Activated naive CD4-positive, alpha-beta T cell treated with anti-CD3 and anti-CD28 coated beads, Interleukin-2, amount 50 U/mL, for 72 hours (primary cell): ENCODE measurements at regions not wholly inside any gene's neighbourhood (a gene's known extent, or its start where the extent isn't known, plus 50 kb on each side); places are given as distances from the start of the nearest gene placed in this dataset.

Experiments
- ATAC-seq, 2 donors: fragments of 150-1000 bp; cut with Tn5 transposase; 2 replicates each; pipeline ENCODE4 v1.10.0; 2021; ENCODE audit warnings: mild to moderate bottlenecking in 2 of 2, moderate library complexity in 2 of 2
- DNase-seq, 2 donors: peaks; one replicate each; pipeline ENCODE4 v3.0.0; 2021 to 2022; ENCODE audit warnings: low spot score in 2 of 2
- H3K27ac Mint-ChIP-seq, 2 donors: one replicate each; pipeline ENCODE4 v1.8.0; 2022; ENCODE audit warnings: mild to moderate bottlenecking in 2 of 2, mixed read lengths in 2 of 2
- H3K36me3 Mint-ChIP-seq, 2 donors: one replicate each; pipeline ENCODE4 v1.8.0; 2022; ENCODE audit warnings: mixed read lengths in 2 of 2
- H3K9me3 Mint-ChIP-seq, 2 donors: one replicate each; pipeline ENCODE4 v1.8.0; 2022; ENCODE audit warnings: mixed read lengths in 2 of 2

- ATAC-seq (no peak), DNase-seq (no peak)
- H3K36me3 Mint-ChIP-seq = peaks cover 0 to 9% of the 10 kb centered on the region in 2 donors
- H3K27ac Mint-ChIP-seq = peak overlapping the region in 1 of 2 donors; percentile 25
- no peaks in the 10 kb centered on the region for H3K9me3 Mint-ChIP-seq
Observed at GRCh38 chr6:154885214-154885613, 109.9 kb upstream of the TIAM2 start.

DNA sequence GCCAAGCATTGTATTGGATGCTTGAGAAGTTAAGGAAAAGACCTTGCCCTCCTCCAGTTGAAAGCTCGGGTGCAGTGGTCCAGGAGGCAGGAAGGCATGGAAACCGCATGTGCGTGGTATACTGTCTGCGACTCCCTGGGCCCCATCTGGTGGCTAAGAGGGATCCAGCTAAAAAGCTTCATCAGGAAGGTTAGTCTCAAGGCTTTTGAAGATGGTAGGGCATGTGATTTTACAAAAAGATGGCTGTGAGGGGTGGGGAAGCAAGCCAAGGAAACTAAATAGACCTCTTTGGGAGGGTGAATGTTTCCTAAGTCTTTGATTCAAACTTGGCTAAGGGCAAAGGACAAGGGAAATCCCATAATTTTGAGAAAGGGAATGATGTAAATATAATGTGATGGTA is 109.1 kb upstream of the TIAM2 start:
- Mint-ChIP-seq H3K36me3 (peaks cover 0 to 9% of the 10 kb centered on the region in 2 donors), H3K9me3 (no peaks in the 10 kb centered on the region), H3K27ac (peak overlapping the region in 1 of 2 donors; percentile 40)
- no peak for ATAC-seq
- DNase-seq = no peak

- no peaks in the 10 kb centered on the region for H3K9me3 Mint-ChIP-seq
- ATAC-seq (no peak), DNase-seq (no peak)
- no peak overlapping the region for H3K27ac Mint-ChIP-seq
- H3K36me3 Mint-ChIP-seq = peaks cover 0 to 9% of the 10 kb centered on the region in 2 donors
Observed at GRCh38 chr6:154886471-154886870, 108.6 kb upstream of the TIAM2 start.

GRCh38 chr6:154887051-154887450 is 108.1 kb upstream of the TIAM2 start:
- ATAC-seq (no peak), DNase-seq (no peak)
- peaks cover 0 to 9% of the 10 kb centered on the region in 2 donors for H3K36me3 Mint-ChIP-seq
- no peaks in the 10 kb centered on the region for H3K9me3 Mint-ChIP-seq
- H3K27ac Mint-ChIP-seq = no peak overlapping the region

GRCh38 chr6:154888421-154889295 is 106.5 kb upstream of the TIAM2 start:
- Mint-ChIP-seq H3K36me3 (peaks cover 0 to 9% of the 10 kb centered on the region in 2 donors), H3K9me3 (no peaks in the 10 kb centered on the region), H3K27ac (no peak overlapping the region)
- ATAC-seq (no peak), DNase-seq (no peak)

DNA sequence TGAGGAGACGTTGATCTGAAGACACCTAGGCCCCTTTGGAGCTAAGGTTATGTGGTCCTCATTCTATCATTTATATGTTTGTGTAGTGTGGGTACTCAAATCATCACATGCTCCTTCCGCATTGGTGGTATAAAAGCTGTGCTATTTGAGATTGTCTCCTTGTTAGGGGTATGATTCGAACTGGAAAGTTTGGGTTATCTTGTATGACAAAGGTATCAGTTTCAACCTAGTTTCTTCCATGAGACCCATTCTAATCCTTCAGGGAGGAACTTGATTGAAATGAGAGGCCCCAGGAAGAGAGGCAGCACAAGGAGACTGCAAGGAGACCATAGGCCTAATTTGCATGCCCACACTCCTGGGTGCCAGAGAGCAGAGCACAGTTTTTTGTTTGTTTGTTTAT is 104.2 kb upstream of the TIAM2 start:
- Mint-ChIP-seq H3K27ac (peak overlapping the region in 1 of 2 donors; percentile 46), H3K36me3 (no peaks in the 10 kb centered on the region), H3K9me3 (no peaks in the 10 kb centered on the region)
- DNase-seq = no peak
- peak; percentile 43 to 65 for ATAC-seq

DNA sequence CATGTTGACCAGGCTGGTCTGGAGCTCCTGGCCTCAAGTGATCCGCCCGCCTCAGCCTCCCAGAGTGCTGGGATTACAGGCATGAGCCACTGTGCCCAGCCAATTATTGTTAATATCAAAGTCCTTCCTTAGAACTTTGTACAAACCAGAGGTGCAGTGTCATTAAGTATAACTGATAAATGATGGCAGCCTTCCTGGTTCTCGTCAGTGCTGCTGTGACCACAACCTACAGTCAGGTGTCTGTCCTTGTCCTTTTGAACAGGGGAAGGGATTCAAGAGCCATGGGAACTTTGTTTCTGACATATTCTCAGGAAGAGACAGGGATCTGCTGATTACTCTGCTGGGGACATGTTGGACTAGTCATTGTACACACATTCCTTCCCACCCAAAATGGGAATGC is 103.2 kb upstream of the TIAM2 start:
- H3K9me3 Mint-ChIP-seq = no peaks in the 10 kb centered on the region

GRCh38 chr6:154893917-154894316 is 101.2 kb upstream of the TIAM2 start:
- ATAC-seq = no peak
- DNase-seq = no peak
- no peaks in the 10 kb centered on the region for H3K9me3 Mint-ChIP-seq
- no peaks in the 10 kb centered on the region for H3K36me3 Mint-ChIP-seq
- H3K27ac Mint-ChIP-seq = no peak overlapping the region

More for the DNA sequence above, 103.2 kb upstream of the TIAM2 start:
- Mint-ChIP-seq H3K27ac (no peak overlapping the region), H3K36me3 (no peaks in the 10 kb centered on the region)
- ATAC-seq = no peak
- no peak for DNase-seq

GRCh38 chr6:154894902-154895301 is 100.2 kb upstream of the TIAM2 start:
- Mint-ChIP-seq H3K36me3 (no peaks in the 10 kb centered on the region), H3K27ac (no peak overlapping the region), H3K9me3 (no peaks in the 10 kb centered on the region)
- no peak for ATAC-seq
- no peak for DNase-seq

GRCh38 chr6:154895841-154896240 is 99.3 kb upstream of the TIAM2 start:
- Mint-ChIP-seq H3K9me3 (no peaks in the 10 kb centered on the region), H3K27ac (no peak overlapping the region), H3K36me3 (no peaks in the 10 kb centered on the region)
- DNase-seq (no peak), ATAC-seq (no peak)

GRCh38 chr6:154898821-154899220 is 96.3 kb upstream of the TIAM2 start:
- no peaks in the 10 kb centered on the region for H3K9me3 Mint-ChIP-seq
- ATAC-seq = no peak
- no peak for DNase-seq
- H3K27ac Mint-ChIP-seq = no peak overlapping the region
- no peaks in the 10 kb centered on the region for H3K36me3 Mint-ChIP-seq

DNA sequence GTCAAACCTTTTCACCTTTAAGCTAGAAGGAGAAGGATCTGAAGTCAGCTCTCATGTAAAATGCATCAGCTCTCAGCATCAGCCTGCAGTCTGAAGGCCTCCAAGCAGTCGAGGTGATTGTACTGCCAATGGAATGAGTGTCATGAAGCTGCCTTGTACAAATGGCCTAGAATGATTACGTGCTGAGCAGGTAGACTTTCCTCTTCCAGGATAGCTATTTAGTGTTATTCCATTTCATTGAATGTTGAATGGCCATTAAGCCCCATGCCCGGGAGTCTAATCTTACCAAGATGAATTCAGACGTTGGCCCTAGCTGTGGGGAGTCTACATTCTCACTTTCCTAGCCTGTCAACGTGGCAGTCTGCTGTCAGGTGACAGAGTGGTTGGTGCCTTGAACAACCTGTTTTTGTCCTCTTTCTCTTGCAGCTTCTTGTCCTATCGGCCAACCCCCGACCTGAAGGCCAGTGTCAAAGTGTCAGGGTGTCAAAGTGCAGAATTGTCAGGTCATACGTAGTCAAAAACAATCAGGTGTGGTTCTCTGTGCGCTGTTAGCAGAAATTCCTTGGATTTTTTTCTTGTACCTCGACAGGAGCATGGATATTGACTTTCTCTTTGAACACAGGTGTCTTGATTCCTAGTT is 95.2 kb upstream of the TIAM2 start:
- no peaks in the 10 kb centered on the region for H3K36me3 Mint-ChIP-seq
- H3K9me3 Mint-ChIP-seq = no peaks in the 10 kb centered on the region
- ATAC-seq = no peak
- peak overlapping the region in 1 of 2 donors; percentile 55 for H3K27ac Mint-ChIP-seq
- no peak for DNase-seq

GRCh38 chr6:154901876-154902552 is 93.1 kb upstream of the TIAM2 start:
- H3K9me3 Mint-ChIP-seq = no peaks in the 10 kb centered on the region
- ATAC-seq = no peak
- H3K36me3 Mint-ChIP-seq = no peaks in the 10 kb centered on the region
- no peak for DNase-seq
- H3K27ac Mint-ChIP-seq = no peak overlapping the region

DNA sequence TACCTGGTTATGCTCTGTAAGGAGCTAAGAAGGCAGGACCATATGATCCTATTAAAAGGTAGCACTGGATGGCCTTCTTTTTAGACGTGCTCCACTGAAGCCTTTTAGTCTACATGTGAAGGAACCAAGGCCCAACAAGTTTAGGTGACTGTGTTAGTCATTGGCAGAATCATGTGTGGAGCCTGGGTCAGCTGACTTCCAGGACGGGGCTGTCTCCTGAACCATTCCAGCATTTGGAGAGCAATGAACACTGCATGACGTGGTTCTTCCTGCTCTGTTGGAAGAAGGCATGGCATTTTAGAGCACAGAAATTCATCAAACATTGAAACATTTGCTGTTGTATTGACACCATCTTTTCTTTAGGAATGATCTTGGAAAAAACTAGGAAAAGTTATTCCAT is 87.8 kb upstream of the TIAM2 start:
- DNase-seq (no peak), ATAC-seq (no peak)
- no peaks in the 10 kb centered on the region for H3K9me3 Mint-ChIP-seq
- no peaks in the 10 kb centered on the region for H3K36me3 Mint-ChIP-seq
- H3K27ac Mint-ChIP-seq = no peak overlapping the region

DNA sequence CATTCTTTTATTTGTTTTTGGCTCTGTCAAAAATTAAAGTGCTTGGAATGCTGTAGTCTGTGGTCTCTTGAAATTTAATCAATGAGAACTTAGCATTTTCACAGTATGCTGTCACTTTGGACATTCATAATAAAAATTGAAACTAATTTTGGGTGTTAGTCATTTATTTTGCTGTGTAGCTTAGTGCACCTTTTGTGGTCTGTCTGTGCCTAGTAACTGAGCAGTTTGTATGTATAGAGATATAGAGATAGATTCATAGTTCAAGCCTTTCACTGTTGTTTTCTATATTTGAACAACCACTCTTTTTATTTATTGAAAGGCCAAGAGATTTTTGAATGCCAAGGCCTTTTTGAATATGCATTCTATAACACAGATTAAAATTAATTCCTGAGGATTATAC is 86.4 kb upstream of the TIAM2 start:
- Mint-ChIP-seq H3K27ac (no peak overlapping the region), H3K36me3 (no peaks in the 10 kb centered on the region), H3K9me3 (no peaks in the 10 kb centered on the region)
- peak in 1 of 2 donors; percentile 96 for ATAC-seq
- DNase-seq = no peak

DNA sequence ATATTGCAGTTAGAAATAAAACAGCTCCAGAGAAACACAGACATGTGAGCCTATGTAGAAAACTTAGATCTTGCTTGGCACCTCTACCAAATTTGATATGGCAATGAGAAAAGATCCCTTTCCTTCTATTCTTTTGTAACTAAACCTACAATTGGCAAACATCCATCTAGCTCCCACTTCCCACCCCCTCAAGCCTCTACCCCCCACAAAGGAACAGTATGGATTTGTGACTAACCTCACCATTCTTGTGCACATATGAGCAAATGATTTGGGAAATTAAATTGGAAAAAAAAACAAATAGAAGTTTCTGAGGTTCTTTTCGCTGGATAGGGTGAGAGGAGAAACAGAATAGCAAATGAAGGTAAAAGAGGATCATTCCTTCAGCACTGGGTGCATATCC is 85.8 kb upstream of the TIAM2 start:
- Mint-ChIP-seq H3K27ac (no peak overlapping the region), H3K9me3 (no peaks in the 10 kb centered on the region), H3K36me3 (no peaks in the 10 kb centered on the region)
- DNase-seq (no peak), ATAC-seq (no peak)

GRCh38 chr6:154909821-154910220 is 85.3 kb upstream of the TIAM2 start:
- H3K36me3 Mint-ChIP-seq = no peaks in the 10 kb centered on the region
- H3K9me3 Mint-ChIP-seq = no peaks in the 10 kb centered on the region
- no peak for DNase-seq
- no peak overlapping the region for H3K27ac Mint-ChIP-seq
- ATAC-seq = no peak
